ENCODE measurements at regions not wholly inside any gene's neighbourhood (a gene's known extent, or its start where the extent isn't known, plus 50 kb on each side); places are given as distances from the start of the nearest gene placed in this dataset.

- Mint-ChIP-seq H3K4me3 (ENCODE audit: unreplicated experiment) (no peak overlapping the region), H3K9me3 (ENCODE audit: low read depth) (no peaks in the 10 kb centered on the region), H3K4me1 (ENCODE audit: low read depth) (peaks cover 4% of the 10 kb centered on the region), H3K36me3 (ENCODE audit: low read depth) (no peaks in the 10 kb centered on the region), H3K27me3 (ENCODE audit: low read depth) (peaks cover 2% of the 10 kb centered on the region), H3K27ac (ENCODE audit: unreplicated experiment) (no peak overlapping the region)
- no peak for TF ChIP-seq CTCF (IDR thresholded peaks at IDR 0.05)
- DNase-seq (ENCODE audit: low spot score), result no peak
Measured at GRCh38 chr6:6966569-6966968, 141.2 kb upstream of the RREB1 start.

- H3K4me3 Mint-ChIP-seq (ENCODE audit: unreplicated experiment), result no peak overlapping the region
- peaks cover 4% of the 10 kb centered on the region for H3K4me1 Mint-ChIP-seq (ENCODE audit: low read depth)
- H3K36me3 Mint-ChIP-seq (ENCODE audit: low read depth), result no peaks in the 10 kb centered on the region
- no peak overlapping the region for H3K27ac Mint-ChIP-seq (ENCODE audit: unreplicated experiment)
- TF ChIP-seq CTCF (IDR thresholded peaks at IDR 0.05), result no peak
- DNase-seq (ENCODE audit: low spot score), result no peak
- peaks cover 2% of the 10 kb centered on the region for H3K27me3 Mint-ChIP-seq (ENCODE audit: low read depth)
- no peaks in the 10 kb centered on the region for H3K9me3 Mint-ChIP-seq (ENCODE audit: low read depth)
Measured at GRCh38 chr6:6968357-6968730, 139.4 kb upstream of the RREB1 start.

- no peak for TF ChIP-seq CTCF (IDR thresholded peaks at IDR 0.05)
- Mint-ChIP-seq H3K4me3 (ENCODE audit: unreplicated experiment) (no peak overlapping the region), H3K36me3 (ENCODE audit: low read depth) (no peaks in the 10 kb centered on the region), H3K27ac (ENCODE audit: unreplicated experiment) (no peak overlapping the region), H3K4me1 (ENCODE audit: low read depth) (peaks cover 4% of the 10 kb centered on the region), H3K9me3 (ENCODE audit: low read depth) (no peaks in the 10 kb centered on the region), H3K27me3 (ENCODE audit: low read depth) (peaks cover 2% of the 10 kb centered on the region)
- no peak for DNase-seq (ENCODE audit: low spot score)
Measured at GRCh38 chr6:6968731-6969552, 138.8 kb upstream of the RREB1 start.

- Mint-ChIP-seq H3K4me3 (ENCODE audit: unreplicated experiment) (no peak overlapping the region), H3K27me3 (ENCODE audit: low read depth) (no peaks in the 10 kb centered on the region), H3K36me3 (ENCODE audit: low read depth) (no peaks in the 10 kb centered on the region), H3K9me3 (ENCODE audit: low read depth) (no peaks in the 10 kb centered on the region), H3K4me1 (ENCODE audit: low read depth) (peaks cover 4% of the 10 kb centered on the region), H3K27ac (ENCODE audit: unreplicated experiment) (no peak overlapping the region)
- no peak for TF ChIP-seq CTCF (IDR thresholded peaks at IDR 0.05)
- no peak for DNase-seq (ENCODE audit: low spot score)
Measured at GRCh38 chr6:6969761-6970223, 138.0 kb upstream of the RREB1 start.

- Mint-ChIP-seq H3K4me1 (ENCODE audit: low read depth) (peaks cover 4% of the 10 kb centered on the region), H3K27me3 (ENCODE audit: low read depth) (no peaks in the 10 kb centered on the region), H3K36me3 (ENCODE audit: low read depth) (no peaks in the 10 kb centered on the region), H3K27ac (ENCODE audit: unreplicated experiment) (no peak overlapping the region), H3K4me3 (ENCODE audit: unreplicated experiment) (no peak overlapping the region), H3K9me3 (ENCODE audit: low read depth) (no peaks in the 10 kb centered on the region)
- no peak for TF ChIP-seq CTCF (IDR thresholded peaks at IDR 0.05)
- no peak for DNase-seq (ENCODE audit: low spot score)
Measured at GRCh38 chr6:6970851-6971250, 136.9 kb upstream of the RREB1 start.
